NT2/D1 (cell line): ENCODE measurements at regions not wholly inside any gene's neighbourhood (a gene's known extent, or its start where the extent isn't known, plus 50 kb on each side); places are given as distances from the start of the nearest gene placed in this dataset.

Experiments used
- DNase-seq: peaks from one replicate; pipeline ENCODE4 v3.0.0-alpha.2; 2011; ENCODE audit warnings: low read depth, low spot score
- H3K27me3 ChIP-seq: 2 replicates; pipeline ENCODE4 v1.6.0; 2011; ENCODE audit warnings: mild to moderate bottlenecking; ENCODE audit not compliant: insufficient read length, insufficient read depth
- H3K36me3 ChIP-seq: 2 replicates; pipeline ENCODE4 v1.6.1; 2011; ENCODE audit warnings: mild to moderate bottlenecking, low read length, mixed read lengths; ENCODE audit not compliant: insufficient read depth, insufficient read length
- H3K4me1 ChIP-seq: 2 replicates; pipeline ENCODE4 v1.5.1; 2011; ENCODE audit not compliant: insufficient read depth, insufficient read length
- H3K4me3 ChIP-seq: 2 replicates; pipeline ENCODE4 v1.5.1; 2011; ENCODE audit warnings: low read depth; ENCODE audit not compliant: insufficient read length
- H3K9ac ChIP-seq: 2 replicates; pipeline ENCODE4 v1.6.0; 2011; ENCODE audit warnings: low read depth; ENCODE audit not compliant: insufficient read length
- H3K9me3 ChIP-seq: 2 replicates; pipeline ENCODE4 v1.5.1; 2011; ENCODE audit warnings: mild to moderate bottlenecking, low read length; ENCODE audit not compliant: insufficient read depth
- SUZ12 ChIP-seq: IDR thresholded peaks from 2 replicates; pipeline ENCODE4 v1.6.1; 2011; ENCODE audit not compliant: insufficient read length, insufficient read depth; ENCODE audit errors: extremely low read depth
- YY1 ChIP-seq: IDR thresholded peaks from 2 replicates; pipeline ENCODE4 v1.6.1; 2011; ENCODE audit not compliant: insufficient read length, insufficient read depth
- ZNF274 ChIP-seq: IDR thresholded peaks from 2 replicates; pipeline ENCODE4 v1.6.1; 2011; ENCODE audit warnings: mild to moderate bottlenecking, low read depth, low read length

- no peaks in the 10 kb centered on the region for H3K9me3 ChIP-seq
- no peak for TF ChIP-seq YY1
- no peak for TF ChIP-seq ZNF274
- no peak for TF ChIP-seq SUZ12
- H3K9ac ChIP-seq, result no peak overlapping the region
- no peak overlapping the region for H3K4me3 ChIP-seq
- no peaks in the 10 kb centered on the region for H3K36me3 ChIP-seq
- H3K27me3 ChIP-seq, result no peaks in the 10 kb centered on the region
- peaks cover 7% of the 10 kb centered on the region for H3K4me1 ChIP-seq
- DNase-seq, result peak; percentile 57
These were observed 600.4 kb upstream of the JAG1 start for GRCh38 chr20:11274141-11274594.

- Histone ChIP-seq H3K9ac (no peak overlapping the region), H3K4me1 (peaks cover 5% of the 10 kb centered on the region), H3K27me3 (no peaks in the 10 kb centered on the region), H3K36me3 (no peaks in the 10 kb centered on the region), H3K4me3 (no peak overlapping the region), H3K9me3 (no peaks in the 10 kb centered on the region)
- DNase-seq, result no peak
- no peak for TF ChIP-seq ZNF274
- TF ChIP-seq YY1, result no peak
- TF ChIP-seq SUZ12, result no peak
These were observed 601.9 kb upstream of the JAG1 start for GRCh38 chr20:11275740-11276139.

DNA sequence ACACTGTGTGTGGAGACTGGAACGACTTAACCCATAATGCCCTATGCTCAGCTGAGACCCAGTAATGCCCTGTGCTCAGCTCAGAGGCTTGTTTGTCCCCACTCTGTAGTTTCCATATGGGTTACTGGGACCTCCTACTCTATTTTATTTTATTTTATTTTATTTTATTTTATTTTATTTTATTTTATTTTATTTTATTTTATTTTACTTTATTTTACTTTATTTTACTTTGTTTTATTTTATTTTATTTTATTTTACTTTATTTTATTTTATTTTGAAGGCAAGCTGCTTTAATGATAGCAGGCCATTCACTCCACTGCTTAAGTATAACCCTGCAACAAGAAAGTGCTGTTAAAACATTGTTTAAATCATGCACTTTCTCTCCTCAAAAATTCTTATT, 603.4 kb upstream of the JAG1 start:
- H3K4me1 ChIP-seq, result no peaks in the 10 kb centered on the region
- TF ChIP-seq YY1 (no peak), SUZ12 (no peak), ZNF274 (no peak)
- no peak overlapping the region for H3K4me3 ChIP-seq
- H3K27me3 ChIP-seq, result no peaks in the 10 kb centered on the region
- DNase-seq, result no peak
- no peaks in the 10 kb centered on the region for H3K36me3 ChIP-seq
- H3K9me3 ChIP-seq, result no peaks in the 10 kb centered on the region
- no peak overlapping the region for H3K9ac ChIP-seq

GRCh38 chr20:11277858-11278257, 604.1 kb upstream of the JAG1 start:
- Histone ChIP-seq H3K27me3 (no peaks in the 10 kb centered on the region), H3K9me3 (no peaks in the 10 kb centered on the region), H3K4me3 (no peak overlapping the region), H3K9ac (no peak overlapping the region), H3K36me3 (no peaks in the 10 kb centered on the region), H3K4me1 (no peaks in the 10 kb centered on the region)
- DNase-seq, result no peak
- TF ChIP-seq SUZ12, result no peak
- no peak for TF ChIP-seq YY1
- no peak for TF ChIP-seq ZNF274

DNA sequence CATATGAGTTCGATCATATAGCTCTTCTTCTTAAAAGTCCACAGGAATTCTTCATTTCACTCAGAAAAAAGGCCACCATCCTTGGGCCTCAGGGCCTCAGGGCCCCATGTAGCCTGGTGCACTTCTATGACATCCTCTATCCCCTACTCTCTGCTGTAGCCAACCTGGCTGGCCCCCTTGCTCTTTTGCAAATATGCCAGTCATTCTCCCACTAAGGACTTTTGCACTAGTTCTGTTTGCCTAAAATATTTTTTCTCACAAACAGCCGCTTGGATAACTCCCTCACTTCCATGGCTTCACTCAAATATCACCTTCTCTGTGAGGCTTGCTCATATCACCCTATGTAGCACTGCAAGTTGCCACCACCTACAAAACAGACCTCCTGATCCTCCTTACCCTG, 604.7 kb upstream of the JAG1 start:
- no peak for TF ChIP-seq SUZ12
- no peak for TF ChIP-seq ZNF274
- TF ChIP-seq YY1, result no peak
- H3K9me3 ChIP-seq, result no peaks in the 10 kb centered on the region
- H3K27me3 ChIP-seq, result no peaks in the 10 kb centered on the region
- DNase-seq, result no peak
- H3K4me3 ChIP-seq, result no peak overlapping the region
- H3K9ac ChIP-seq, result no peak overlapping the region
- no peaks in the 10 kb centered on the region for H3K36me3 ChIP-seq
- no peaks in the 10 kb centered on the region for H3K4me1 ChIP-seq

GRCh38 chr20:11281240-11281639, 607.4 kb upstream of the JAG1 start:
- no peaks in the 10 kb centered on the region for H3K9me3 ChIP-seq
- H3K4me3 ChIP-seq, result no peak overlapping the region
- no peaks in the 10 kb centered on the region for H3K36me3 ChIP-seq
- no peaks in the 10 kb centered on the region for H3K4me1 ChIP-seq
- H3K27me3 ChIP-seq, result no peaks in the 10 kb centered on the region
- H3K9ac ChIP-seq, result no peak overlapping the region
- DNase-seq, result no peak
- TF ChIP-seq ZNF274 (no peak), YY1 (no peak), SUZ12 (no peak)

- H3K9ac ChIP-seq, result no peak overlapping the region
- no peaks in the 10 kb centered on the region for H3K4me1 ChIP-seq
- H3K9me3 ChIP-seq, result no peaks in the 10 kb centered on the region
- H3K36me3 ChIP-seq, result no peaks in the 10 kb centered on the region
- TF ChIP-seq YY1 (no peak), SUZ12 (no peak), ZNF274 (no peak)
- H3K27me3 ChIP-seq, result no peaks in the 10 kb centered on the region
- no peak for DNase-seq
- H3K4me3 ChIP-seq, result no peak overlapping the region
These were observed 608.0 kb upstream of the JAG1 start for GRCh38 chr20:11281768-11282167.

DNA sequence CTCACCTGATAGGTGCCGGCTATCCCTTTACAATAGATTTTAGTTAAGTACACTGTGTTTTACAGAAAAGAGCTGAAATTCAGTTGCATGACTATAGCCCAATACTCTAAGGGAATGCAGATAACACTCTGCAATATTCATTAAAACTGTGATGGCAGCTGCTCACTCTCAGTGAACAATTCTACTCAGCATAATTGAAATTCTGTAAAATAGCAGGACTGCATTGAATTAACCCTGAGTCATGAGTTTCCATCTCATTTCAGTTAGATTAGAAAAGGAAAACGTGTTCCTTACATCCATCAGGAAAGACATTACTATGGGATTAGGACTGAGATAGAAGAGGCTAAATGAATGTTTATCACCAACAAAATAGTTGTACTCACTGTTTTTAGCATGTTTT, 613.3 kb upstream of the JAG1 start:
- H3K9me3 ChIP-seq, result no peaks in the 10 kb centered on the region
- no peak for DNase-seq
- no peak for TF ChIP-seq ZNF274

More for the DNA sequence above, 613.3 kb upstream of the JAG1 start:
- Histone ChIP-seq H3K9ac (no peak overlapping the region), H3K36me3 (no peaks in the 10 kb centered on the region), H3K4me1 (no peaks in the 10 kb centered on the region), H3K27me3 (no peaks in the 10 kb centered on the region), H3K4me3 (no peak overlapping the region)
